ENCODE measurements at regions not wholly inside any gene's neighbourhood (a gene's known extent, or its start where the extent isn't known, plus 50 kb on each side); places are given as distances from the start of the nearest gene placed in this dataset.

DNA sequence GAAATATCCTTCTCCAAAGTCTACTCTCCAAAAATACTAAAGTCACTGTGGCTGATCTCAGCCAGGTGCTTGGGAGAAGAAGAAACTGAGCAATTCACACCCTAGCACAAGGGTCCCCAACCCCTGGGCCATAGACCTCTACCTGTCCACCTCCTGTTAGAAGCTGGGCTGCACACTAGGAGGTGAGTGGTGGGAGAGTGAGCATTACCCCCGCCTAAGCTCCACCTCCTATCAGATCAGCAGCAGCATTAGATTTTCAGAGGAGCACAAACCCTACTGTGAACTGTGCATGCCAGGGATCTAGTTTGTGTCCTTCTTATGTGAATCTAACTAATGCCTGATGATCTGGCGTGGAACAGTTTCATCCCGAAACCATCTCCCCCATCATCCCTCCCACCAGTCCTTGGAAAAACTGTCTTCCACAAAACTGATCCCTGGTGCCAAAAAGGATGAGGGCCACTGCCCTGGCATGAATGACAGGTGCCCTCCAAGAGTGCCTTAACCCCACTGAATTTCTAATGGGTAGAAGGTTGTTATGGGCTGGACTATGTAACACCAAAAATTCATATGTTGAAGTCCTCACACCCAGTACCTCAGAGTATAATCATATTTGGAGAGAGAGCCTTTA lies 109.2 kb upstream of the CDYL start:
- dilution Hi-C loops (cut with MboI; ENCODE audit: extremely low pct_ligation_motif_present, low sequenced_read_pairs): no loop called here
- Histone ChIP-seq H2AFZ (ENCODE audit: low read depth, low read length) (no peak overlapping the region), H3K9ac (replicated peaks; ENCODE audit: extremely low read depth, insufficient read depth, low read length) (no peak overlapping the region), H3K27ac (ENCODE audit: insufficient read depth, low read depth, low read length) (no peak overlapping the region), H3K4me2 (ENCODE audit: insufficient read depth, low read length) (no peak overlapping the region), H3K36me3 (ENCODE audit: control insufficient read depth in 2 of 2, extremely low read depth in 1 of 2, insufficient read depth in 2 of 2, low read length in 2 of 2) (no peaks in the 10 kb centered on the region), H3K4me1 (ENCODE audit: control insufficient read depth, extremely low read depth, insufficient read depth, low read length) (no peaks in the 10 kb centered on the region), H3K9me1 (replicated peaks; ENCODE audit: control insufficient read depth, extremely low read depth, insufficient read depth, low read length) (no peaks in the 10 kb centered on the region), H3K9me3 (replicated peaks; ENCODE audit: control insufficient read depth, insufficient read depth, low read length) (no peaks in the 10 kb centered on the region), H3K4me3 (replicated peaks in 1 of 3; ENCODE audit: insufficient read depth in 1 of 3, low read depth in 1 of 3, low read length in 3 of 3) (no peak overlapping the region), H3K27me3 (ENCODE audit: control insufficient read depth in 2 of 2, insufficient read depth in 2 of 2, low read length in 2 of 2) (peaks cover 0 to 4% of the 10 kb centered on the region in 2 experiments), H4K20me1 (replicated peaks; ENCODE audit: control insufficient read depth, extremely low read depth, insufficient read depth, low read length) (no peaks in the 10 kb centered on the region), H3K79me2 (ENCODE audit: control insufficient read depth, insufficient read depth, low read length) (no peaks in the 10 kb centered on the region)
- DNase-seq (ENCODE audit: low read depth, low spot score) (no peak), FAIRE-seq (no peak)
- no TSS peak for BruUV-seq (replicated peaks)
- POLR2A ChIA-PET: no interaction called here
- intact Hi-C loops (cut with micrococcal nuclease): no loop called here
- CTCF ChIA-PET: no interaction called here
- TF ChIP-seq JUN (IDR thresholded peaks at IDR 0.05; ENCODE audit: borderline replicate concordance, insufficient read depth, insufficient read length, low read depth) (no peak), MYC (IDR thresholded peaks at IDR 0.05; ENCODE audit: low read depth, low read length) (no peak), GATA2 (IDR thresholded peaks at IDR 0.05; ENCODE audit: insufficient read depth, insufficient read length, low read depth, low read length) (no peak), EZH2 (IDR thresholded peaks at IDR 0.05; ENCODE audit: borderline replicate concordance, low read depth, low read length, severe bottlenecking) (no peak), POLR2AphosphoS5 (IDR thresholded peaks at IDR 0.05; ENCODE audit: insufficient read depth, low read depth, low read length) (no peak)
- TF ChIP-seq, protein P1, sequence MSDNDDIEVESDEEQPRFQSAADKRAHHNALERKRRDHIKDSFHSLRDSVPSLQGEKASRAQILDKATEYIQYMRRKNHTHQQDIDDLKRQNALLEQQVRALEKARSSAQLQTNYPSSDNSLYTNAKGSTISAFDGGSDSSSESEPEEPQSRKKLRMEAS (IDR thresholded peaks at IDR 0.05; ENCODE audit: insufficient read depth, insufficient read length): no peak
